Ishikawa (cell line): ENCODE measurements at regions not wholly inside any gene's neighbourhood (a gene's known extent, or its start where the extent isn't known, plus 50 kb on each side); places are given as distances from the start of the nearest gene placed in this dataset.

Experiments
- CEBPB ChIP-seq: IDR thresholded peaks from 2 replicates; pipeline ENCODE4 v1.6.1; 2012
- CREB1 ChIP-seq: IDR thresholded peaks from 2 replicates; pipeline ENCODE4 v1.6.1; 2012; ENCODE audit warnings: low read depth
- EGR1 ChIP-seq: IDR thresholded peaks from 2 replicates; pipeline ENCODE4 v1.6.1; 2012
- EP300 ChIP-seq: IDR thresholded peaks from 2 replicates; pipeline ENCODE4 v1.6.1; 2012; ENCODE audit warnings: borderline replicate concordance
- FOXM1 ChIP-seq: IDR thresholded peaks from 2 replicates; pipeline ENCODE4 v1.6.1; 2012; ENCODE audit warnings: low read depth, borderline replicate concordance
- NFIC ChIP-seq: IDR thresholded peaks from 2 replicates; pipeline ENCODE4 v1.6.1; 2012
- RAD21 ChIP-seq: IDR thresholded peaks from 2 replicates; pipeline ENCODE4 v1.6.1; 2012; ENCODE audit warnings: low read depth
- TAF1 ChIP-seq: IDR thresholded peaks from 2 replicates; pipeline ENCODE4 v1.6.1; 2012; ENCODE audit warnings: low read depth, mild to moderate bottlenecking
- TCF12 ChIP-seq: IDR thresholded peaks from 2 replicates; pipeline ENCODE4 v1.6.1; 2012; ENCODE audit warnings: low read depth
- TEAD4 ChIP-seq: IDR thresholded peaks from 2 replicates; pipeline ENCODE4 v1.6.1; 2012
- USF1 ChIP-seq: IDR thresholded peaks from 2 replicates; pipeline ENCODE4 v1.6.1; 2012
- YY1 ChIP-seq: IDR thresholded peaks from 2 replicates; pipeline ENCODE4 v1.6.1; 2012; ENCODE audit warnings: low read depth
- ZBTB7A ChIP-seq: IDR thresholded peaks from 2 replicates; pipeline ENCODE4 v1.6.1; 2012; ENCODE audit warnings: low read depth
- TF ChIP-seq, protein P1 (sequence below): IDR thresholded peaks from 2 replicates; pipeline ENCODE4 v1.6.1; 2012
- TF ChIP-seq, protein P2 (sequence below): IDR thresholded peaks from 2 replicates; pipeline ENCODE4 v1.6.1; 2012; ENCODE audit warnings: low read depth, mild to moderate bottlenecking

GRCh38 chr19:30174791-30175190 lies 197.4 kb upstream of the ZNF536 start:
- TF ChIP-seq CEBPB (no peak), NFIC (no peak), EP300 (no peak), TAF1 (no peak), TCF12 (no peak), YY1 (no peak), FOXM1 (no peak), TEAD4 (no peak), RAD21 (no peak), CREB1 (no peak), EGR1 (no peak)
- TF ChIP-seq, protein P1, sequence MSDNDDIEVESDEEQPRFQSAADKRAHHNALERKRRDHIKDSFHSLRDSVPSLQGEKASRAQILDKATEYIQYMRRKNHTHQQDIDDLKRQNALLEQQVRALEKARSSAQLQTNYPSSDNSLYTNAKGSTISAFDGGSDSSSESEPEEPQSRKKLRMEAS, result no peak
- TF ChIP-seq, protein P2, sequence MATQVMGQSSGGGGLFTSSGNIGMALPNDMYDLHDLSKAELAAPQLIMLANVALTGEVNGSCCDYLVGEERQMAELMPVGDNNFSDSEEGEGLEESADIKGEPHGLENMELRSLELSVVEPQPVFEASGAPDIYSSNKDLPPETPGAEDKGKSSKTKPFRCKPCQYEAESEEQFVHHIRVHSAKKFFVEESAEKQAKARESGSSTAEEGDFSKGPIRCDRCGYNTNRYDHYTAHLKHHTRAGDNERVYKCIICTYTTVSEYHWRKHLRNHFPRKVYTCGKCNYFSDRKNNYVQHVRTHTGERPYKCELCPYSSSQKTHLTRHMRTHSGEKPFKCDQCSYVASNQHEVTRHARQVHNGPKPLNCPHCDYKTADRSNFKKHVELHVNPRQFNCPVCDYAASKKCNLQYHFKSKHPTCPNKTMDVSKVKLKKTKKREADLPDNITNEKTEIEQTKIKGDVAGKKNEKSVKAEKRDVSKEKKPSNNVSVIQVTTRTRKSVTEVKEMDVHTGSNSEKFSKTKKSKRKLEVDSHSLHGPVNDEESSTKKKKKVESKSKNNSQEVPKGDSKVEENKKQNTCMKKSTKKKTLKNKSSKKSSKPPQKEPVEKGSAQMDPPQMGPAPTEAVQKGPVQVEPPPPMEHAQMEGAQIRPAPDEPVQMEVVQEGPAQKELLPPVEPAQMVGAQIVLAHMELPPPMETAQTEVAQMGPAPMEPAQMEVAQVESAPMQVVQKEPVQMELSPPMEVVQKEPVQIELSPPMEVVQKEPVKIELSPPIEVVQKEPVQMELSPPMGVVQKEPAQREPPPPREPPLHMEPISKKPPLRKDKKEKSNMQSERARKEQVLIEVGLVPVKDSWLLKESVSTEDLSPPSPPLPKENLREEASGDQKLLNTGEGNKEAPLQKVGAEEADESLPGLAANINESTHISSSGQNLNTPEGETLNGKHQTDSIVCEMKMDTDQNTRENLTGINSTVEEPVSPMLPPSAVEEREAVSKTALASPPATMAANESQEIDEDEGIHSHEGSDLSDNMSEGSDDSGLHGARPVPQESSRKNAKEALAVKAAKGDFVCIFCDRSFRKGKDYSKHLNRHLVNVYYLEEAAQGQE, result no peak

DNA sequence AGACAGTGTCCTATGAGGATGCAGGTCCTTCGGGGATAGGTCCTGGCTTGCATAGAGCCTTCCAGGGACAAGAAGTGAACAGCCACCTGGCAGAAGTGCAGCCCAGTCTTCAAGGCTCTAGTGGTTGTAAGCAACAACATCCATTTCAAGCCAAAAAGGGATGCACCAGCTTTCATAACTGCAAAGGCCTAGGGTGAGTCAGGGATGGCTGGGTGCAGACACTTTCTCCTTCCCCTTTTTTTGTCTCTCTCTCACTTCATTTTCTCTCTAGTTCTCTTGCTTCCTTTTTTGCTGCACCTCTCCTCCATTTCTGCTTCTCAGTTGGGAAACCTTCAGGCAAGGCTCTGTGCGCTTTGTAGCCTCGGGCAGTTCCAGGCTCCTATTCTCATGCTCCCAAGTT lies 196.2 kb upstream of the ZNF536 start:
- TF ChIP-seq TCF12 (no peak), CREB1 (no peak), YY1 (no peak), TAF1 (no peak), TEAD4 (no peak), ZBTB7A (no peak), USF1 (no peak), NFIC (no peak), EP300 (no peak), RAD21 (no peak), CEBPB (no peak), FOXM1 (no peak), EGR1 (no peak)
- TF ChIP-seq, protein P2, result no peak
- TF ChIP-seq, protein P1, result no peak

DNA sequence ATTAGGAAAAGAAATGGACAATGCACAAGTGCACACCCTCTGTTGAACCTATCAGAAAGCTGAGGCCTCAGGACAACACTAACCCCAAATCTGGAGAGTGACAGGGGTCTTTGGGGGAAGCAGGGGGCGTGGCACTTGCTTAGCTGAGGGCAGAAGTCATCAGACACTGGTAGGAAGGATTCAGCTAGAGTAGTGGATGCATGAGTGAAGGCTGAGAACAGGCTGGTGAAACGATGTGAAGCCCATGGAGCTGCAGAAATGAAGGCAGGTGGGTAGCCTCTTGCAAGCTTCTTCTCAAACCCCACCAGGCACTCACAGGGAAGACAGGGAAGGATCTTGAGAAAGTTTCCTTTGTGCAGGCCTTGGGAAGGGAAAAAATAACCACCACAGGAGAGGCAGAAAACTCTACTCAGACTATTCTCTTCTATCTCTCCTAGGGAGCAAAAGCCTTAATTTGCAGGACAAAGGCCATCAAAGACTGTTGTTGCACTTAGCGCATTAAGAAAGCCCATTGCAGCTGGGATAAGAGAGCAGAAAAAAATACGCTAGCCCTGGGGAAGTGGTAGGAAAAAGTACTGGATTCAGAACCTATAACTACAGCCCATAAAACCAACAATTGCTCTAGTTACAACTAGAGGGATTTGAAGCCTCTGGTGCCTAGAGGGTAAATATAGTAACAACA lies 193.3 kb upstream of the ZNF536 start:
- no peak for TF ChIP-seq NFIC
- TF ChIP-seq, protein P1, result no peak
- no peak for TF ChIP-seq USF1
- TF ChIP-seq RAD21, result no peak
- TF ChIP-seq TEAD4, result no peak
- TF ChIP-seq EP300, result no peak

GRCh38 chr19:30180691-30181090 lies 191.5 kb upstream of the ZNF536 start:
- TF ChIP-seq ZBTB7A (no peak), TCF12 (no peak), NFIC (no peak), FOXM1 (no peak), YY1 (no peak), TEAD4 (no peak), USF1 (no peak), CREB1 (no peak), RAD21 (no peak), CEBPB (no peak)
- TF ChIP-seq, protein P2, result no peak
- TF ChIP-seq, protein P1, result no peak
